22Rv1 (cell line): ENCODE measurements at regions not wholly inside any gene's neighbourhood (a gene's known extent, or its start where the extent isn't known, plus 50 kb on each side); places are given as distances from the start of the nearest gene placed in this dataset.

Experiments used
- CTCF ChIP-seq: fragments of 450-650 bp; IDR thresholded peaks from 2 replicates; pipeline ENCODE4 v1.5.1; 2017; ENCODE audit warnings: mild to moderate bottlenecking
- ZFX ChIP-seq: fragments of 450-650 bp; IDR thresholded peaks from 2 replicates; pipeline ENCODE4 v1.6.1; 2017; ENCODE audit warnings: antibody characterized with exemption, borderline replicate concordance

- TF ChIP-seq CTCF (no peak), ZFX (no peak)
Measured at GRCh38 chr6:137801352-137802114, 65.5 kb upstream of the TNFAIP3 start.
